Coronary artery (tissue), 2 donors: ENCODE measurements at regions not wholly inside any gene's neighbourhood (a gene's known extent, or its start where the extent isn't known, plus 50 kb on each side); places are given as distances from the start of the nearest gene placed in this dataset.

Experiments used
- DNase-seq: peaks from one replicate; pipeline ENCODE4 v3.0.0-alpha.2; 2017; ENCODE audit warnings: low spot score
- H3K27ac ChIP-seq, 2 donors: fragments of 200-600 bp; sonication (generic); one replicate each; pipeline ENCODE4 v1.5.1; 2016 to 2019
- H3K4me3 ChIP-seq: fragments of 200-600 bp; sonication (generic); 2 replicates; pipeline ENCODE4 v1.5.1; 2016; ENCODE audit warnings: mild to moderate bottlenecking, moderate library complexity
- TF ChIP-seq, protein P1 (sequence below): fragments of 200-600 bp; sonication (generic); IDR thresholded peaks from one replicate; pipeline ENCODE4 v1.5.1; 2019; ENCODE audit warnings: antibody characterized with exemption

DNA sequence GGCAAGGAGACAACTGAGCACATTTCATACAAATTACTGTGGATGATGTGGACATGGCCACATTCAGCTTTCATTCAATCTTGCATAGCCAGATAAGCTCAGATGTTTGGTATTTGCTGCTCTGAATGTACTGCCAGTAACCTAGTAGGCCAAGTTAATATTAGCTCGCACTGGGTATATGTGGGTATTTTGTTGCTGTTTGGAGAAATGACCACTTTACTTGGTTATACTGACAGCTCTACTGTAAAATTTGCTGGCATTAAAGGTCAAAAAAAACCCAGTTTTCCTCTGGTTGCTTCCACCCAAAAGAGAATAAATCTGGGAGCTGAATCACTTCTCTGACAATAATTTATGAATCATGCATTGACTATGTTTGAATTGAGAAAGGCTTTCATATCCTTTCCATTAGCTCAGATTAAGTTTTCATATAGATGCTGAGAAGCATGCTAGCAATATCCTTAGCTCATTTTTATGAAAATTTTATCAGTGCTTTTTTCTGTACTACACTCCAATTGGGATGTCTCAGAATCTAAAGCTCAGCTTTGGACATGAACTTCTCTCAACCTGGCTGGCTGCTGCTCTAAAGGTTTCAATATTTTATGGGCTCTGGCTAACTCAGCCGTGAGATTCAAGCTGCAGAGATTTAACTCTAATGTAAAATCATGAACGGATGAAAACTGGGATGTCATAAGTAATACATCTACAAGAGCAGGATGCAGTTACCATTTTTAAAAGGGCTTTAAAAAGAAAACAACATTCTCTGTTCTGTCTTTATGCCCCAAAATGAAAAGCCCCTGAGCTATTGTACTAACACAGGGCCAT, 330.0 kb downstream of the BARHL2 start:
- TF ChIP-seq, protein P1, sequence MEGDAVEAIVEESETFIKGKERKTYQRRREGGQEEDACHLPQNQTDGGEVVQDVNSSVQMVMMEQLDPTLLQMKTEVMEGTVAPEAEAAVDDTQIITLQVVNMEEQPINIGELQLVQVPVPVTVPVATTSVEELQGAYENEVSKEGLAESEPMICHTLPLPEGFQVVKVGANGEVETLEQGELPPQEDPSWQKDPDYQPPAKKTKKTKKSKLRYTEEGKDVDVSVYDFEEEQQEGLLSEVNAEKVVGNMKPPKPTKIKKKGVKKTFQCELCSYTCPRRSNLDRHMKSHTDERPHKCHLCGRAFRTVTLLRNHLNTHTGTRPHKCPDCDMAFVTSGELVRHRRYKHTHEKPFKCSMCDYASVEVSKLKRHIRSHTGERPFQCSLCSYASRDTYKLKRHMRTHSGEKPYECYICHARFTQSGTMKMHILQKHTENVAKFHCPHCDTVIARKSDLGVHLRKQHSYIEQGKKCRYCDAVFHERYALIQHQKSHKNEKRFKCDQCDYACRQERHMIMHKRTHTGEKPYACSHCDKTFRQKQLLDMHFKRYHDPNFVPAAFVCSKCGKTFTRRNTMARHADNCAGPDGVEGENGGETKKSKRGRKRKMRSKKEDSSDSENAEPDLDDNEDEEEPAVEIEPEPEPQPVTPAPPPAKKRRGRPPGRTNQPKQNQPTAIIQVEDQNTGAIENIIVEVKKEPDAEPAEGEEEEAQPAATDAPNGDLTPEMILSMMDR, result no peak
- H3K4me3 ChIP-seq, result no peak overlapping the region
- H3K27ac ChIP-seq, result no peak overlapping the region
- DNase-seq, result no peak

DNA sequence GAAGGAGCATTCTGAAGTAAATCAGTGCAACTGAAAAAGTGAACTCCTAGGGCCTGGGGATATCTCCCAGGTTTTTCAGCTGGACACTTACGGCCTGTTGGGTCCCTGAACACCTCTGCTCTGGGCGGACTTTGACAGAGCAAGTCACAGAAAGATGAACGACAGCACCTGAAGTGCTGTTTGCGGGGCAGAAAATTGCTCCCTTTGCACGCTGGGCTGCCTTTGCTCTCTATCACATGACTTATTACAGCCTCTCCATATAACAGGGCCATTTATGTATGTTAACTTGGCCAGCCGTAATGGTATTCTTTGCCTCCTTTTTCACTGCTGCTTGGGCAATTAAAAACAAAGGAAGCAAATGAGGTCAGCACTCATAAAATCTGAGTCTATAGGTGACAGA, 332.9 kb downstream of the BARHL2 start:
- no peak for DNase-seq

DNA sequence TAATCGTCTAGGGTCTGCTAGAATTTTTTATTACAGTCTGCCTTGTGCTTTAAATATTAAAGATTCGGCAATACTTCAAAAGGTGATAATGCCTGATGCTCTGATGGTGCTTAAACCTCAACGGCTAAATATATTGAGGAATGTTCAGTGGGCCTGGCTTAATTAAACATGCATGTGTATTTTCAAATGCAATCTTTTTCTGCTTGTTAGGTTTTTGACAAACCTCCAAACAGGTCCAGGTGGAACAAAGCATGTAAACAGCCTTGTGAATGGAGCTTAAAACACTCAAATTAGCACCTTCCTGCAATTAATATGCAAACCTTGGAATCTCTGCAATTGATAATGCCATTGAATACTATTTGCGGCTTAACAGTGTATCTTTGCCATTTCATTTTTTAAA, 334.9 kb downstream of the BARHL2 start:
- DNase-seq, result no peak
- Histone ChIP-seq H3K27ac (no peak overlapping the region), H3K4me3 (no peak overlapping the region)
- TF ChIP-seq, protein P1, result no peak

More for the DNA sequence above, 332.9 kb downstream of the BARHL2 start:
- Histone ChIP-seq H3K27ac (no peak overlapping the region), H3K4me3 (no peak overlapping the region)
- TF ChIP-seq, protein P1, result no peak

DNA sequence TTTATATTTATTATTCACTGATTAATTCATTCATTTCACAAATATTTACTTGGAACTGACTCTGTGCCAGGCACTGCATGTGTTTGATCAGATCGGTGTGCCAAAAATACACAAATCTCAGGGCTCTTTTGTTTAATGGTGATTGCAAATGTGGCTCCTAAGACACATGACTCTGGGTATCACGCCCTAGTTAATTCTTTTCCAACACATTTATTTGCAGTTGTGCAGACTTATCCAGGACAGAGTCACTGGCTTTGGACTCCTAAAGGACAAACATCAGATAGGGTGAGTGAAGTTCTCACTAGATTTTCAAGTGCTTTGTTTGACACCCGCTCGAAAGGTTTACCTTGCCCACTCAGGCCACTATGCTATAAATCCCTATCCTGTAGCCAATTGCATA, 335.5 kb downstream of the BARHL2 start:
- H3K4me3 ChIP-seq, result no peak overlapping the region
- DNase-seq, result no peak
- TF ChIP-seq, protein P1, result no peak
- H3K27ac ChIP-seq, result no peak overlapping the region

DNA sequence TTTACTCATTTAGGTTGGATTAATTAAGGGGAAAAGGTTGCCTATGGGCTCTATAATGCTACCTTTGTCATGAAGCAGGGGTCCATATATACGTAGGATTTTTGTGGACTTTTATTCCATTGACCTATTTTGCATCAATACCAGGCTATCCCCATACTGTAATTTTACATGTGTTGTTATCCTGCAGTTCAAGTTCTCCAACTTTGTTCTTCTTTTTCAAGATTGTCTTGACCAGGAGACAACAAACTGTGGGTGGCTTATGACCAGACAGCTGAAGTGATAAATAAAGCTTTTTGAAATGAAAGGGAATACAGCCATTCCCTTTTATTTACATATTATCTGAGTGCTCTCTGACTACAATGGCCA, 345.7 kb downstream of the BARHL2 start:
- no peak overlapping the region for H3K4me3 ChIP-seq
- DNase-seq, result no peak
- TF ChIP-seq, protein P1, result no peak
- no peak overlapping the region for H3K27ac ChIP-seq

DNA sequence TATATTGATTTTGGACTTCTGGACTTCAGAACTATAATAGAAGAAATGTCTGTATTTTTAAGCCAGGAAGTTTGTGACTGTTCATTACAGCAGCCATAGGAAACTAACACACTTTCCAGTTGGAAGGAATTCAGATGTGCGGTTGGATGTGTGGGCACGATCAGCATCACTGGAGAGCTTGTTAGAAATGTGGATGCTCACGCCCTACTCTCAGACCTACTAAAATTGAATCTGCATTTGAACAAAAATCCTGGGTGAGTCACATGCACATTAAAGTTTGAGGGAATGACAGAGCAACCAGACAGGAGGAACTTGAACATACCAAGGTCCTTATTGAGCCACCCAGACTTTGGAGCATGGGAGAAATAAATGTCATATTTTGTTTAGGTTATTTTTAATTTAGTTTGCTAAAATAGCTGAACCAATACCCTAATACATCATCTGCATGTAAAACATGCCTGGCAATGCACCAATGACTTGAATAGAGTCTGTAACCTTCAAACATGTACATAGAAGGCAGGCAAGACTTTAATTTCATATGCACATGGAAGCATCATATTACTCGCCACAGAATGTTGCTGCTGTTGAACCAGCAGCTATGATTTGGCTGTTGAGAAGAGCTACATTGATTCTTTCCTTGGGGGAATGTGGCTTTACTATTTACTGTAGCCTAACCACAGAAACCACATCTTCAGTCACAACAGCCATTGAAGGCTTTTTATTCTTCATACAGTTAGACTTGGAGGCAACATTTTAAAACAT, 346.2 kb downstream of the BARHL2 start:
- DNase-seq, result no peak
- H3K4me3 ChIP-seq, result no peak overlapping the region
- H3K27ac ChIP-seq, result no peak overlapping the region
- TF ChIP-seq, protein P1, result no peak

DNA sequence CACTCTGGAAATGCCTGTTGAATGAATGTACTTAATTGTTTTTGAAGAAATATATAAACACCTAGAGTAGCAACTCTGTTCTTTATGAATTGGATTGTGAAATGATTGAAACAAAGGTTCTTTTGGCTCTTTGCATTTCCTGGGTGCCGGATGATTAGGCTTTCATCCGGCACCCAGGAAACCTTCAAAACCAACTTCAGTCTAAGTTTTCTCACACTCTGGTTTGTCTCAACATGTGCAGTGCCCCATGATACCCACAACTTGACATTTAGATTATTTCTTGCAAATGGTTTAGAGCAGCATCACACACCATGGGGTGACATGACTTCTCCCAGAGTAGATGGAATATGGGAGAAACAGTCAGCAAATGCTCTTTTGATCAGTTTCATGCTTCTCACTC, 354.9 kb downstream of the BARHL2 start:
- Histone ChIP-seq H3K27ac (no peak overlapping the region), H3K4me3 (no peak overlapping the region)
- no peak for DNase-seq
- TF ChIP-seq, protein P1, result no peak
